ENCODE measurements at regions not wholly inside any gene's neighbourhood (a gene's known extent, or its start where the extent isn't known, plus 50 kb on each side); places are given as distances from the start of the nearest gene placed in this dataset.

DNA sequence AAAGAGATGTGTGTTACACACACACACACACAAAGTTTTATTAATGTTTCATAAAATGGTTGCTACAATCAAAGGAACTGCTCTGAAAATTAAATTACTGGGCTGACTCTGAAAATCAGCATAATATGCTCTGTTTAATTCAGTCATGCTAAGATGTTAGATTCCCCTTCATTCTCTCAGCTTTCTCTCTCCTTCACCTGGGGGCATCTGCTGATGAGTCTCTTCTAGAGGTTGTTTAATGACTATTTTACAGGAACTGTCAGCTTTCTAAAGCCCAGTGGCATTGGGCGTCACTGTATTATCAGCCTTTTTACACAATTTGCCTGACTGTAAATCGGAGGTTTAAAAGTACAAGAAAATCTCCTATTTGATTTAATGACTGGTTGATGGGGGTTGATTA is 559.7 kb upstream of the POU3F2 start:
- peak overlapping the region; percentile 3 for H2AFZ ChIP-seq (replicated peaks)
- no peaks in the 10 kb centered on the region for H3K36me3 Mint-ChIP-seq
- H3K27ac ChIP-seq, result no peak overlapping the region
- no peaks in the 10 kb centered on the region for H3K36me3 ChIP-seq
- H3K4me1 ChIP-seq, result peaks cover 5% of the 10 kb centered on the region
- H3K4me2 ChIP-seq, result no peak overlapping the region
- H3K4me3 Mint-ChIP-seq, result no peak overlapping the region
- no peak overlapping the region for H3K27ac Mint-ChIP-seq
- no peak overlapping the region for H3K9ac ChIP-seq
- TF ChIP-seq EZH2phosphoT487 (IDR thresholded peaks at IDR 0.05) (no peak), CTCF (IDR thresholded peaks at IDR 0.05) (no peak), EZH2 (IDR thresholded peaks at IDR 0.05) (no peak)
- no peaks in the 10 kb centered on the region for H3K27me3 ChIP-seq
- H4K20me1 ChIP-seq (ENCODE audit: low read depth), result no peaks in the 10 kb centered on the region
- H3F3A ChIP-seq (ENCODE audit: low read depth), result no peaks in the 10 kb centered on the region
- H3K9me3 Mint-ChIP-seq, result no peaks in the 10 kb centered on the region
- no peaks in the 10 kb centered on the region for H3K27me3 Mint-ChIP-seq (ENCODE audit: insufficient read depth, low read depth)
- H3K79me2 ChIP-seq (ENCODE audit: low read depth), result no peaks in the 10 kb centered on the region
- H3K9me3 ChIP-seq (ENCODE audit: low read depth), result no peaks in the 10 kb centered on the region
- DNase-seq (ENCODE audit: low spot score), result no peak
- H3K4me1 Mint-ChIP-seq, result peaks cover 4% of the 10 kb centered on the region
- no peak overlapping the region for H3K4me3 ChIP-seq

- Mint-ChIP-seq H3K36me3 (no peaks in the 10 kb centered on the region), H3K4me3 (no peak overlapping the region), H3K4me1 (no peaks in the 10 kb centered on the region), H3K27me3 (ENCODE audit: insufficient read depth, low read depth) (no peaks in the 10 kb centered on the region), H3K9me3 (no peaks in the 10 kb centered on the region), H3K27ac (no peak overlapping the region)
- Histone ChIP-seq H3K4me3 (no peak overlapping the region), H3K4me1 (no peaks in the 10 kb centered on the region), H3K9me3 (ENCODE audit: low read depth) (no peaks in the 10 kb centered on the region), H3K36me3 (no peaks in the 10 kb centered on the region), H3K9ac (no peak overlapping the region), H2AFZ (replicated peaks) (no peak overlapping the region), H4K20me1 (ENCODE audit: low read depth) (no peaks in the 10 kb centered on the region), H3K79me2 (ENCODE audit: low read depth) (no peaks in the 10 kb centered on the region), H3F3A (ENCODE audit: low read depth) (no peaks in the 10 kb centered on the region), H3K27ac (no peak overlapping the region), H3K27me3 (no peaks in the 10 kb centered on the region), H3K4me2 (no peak overlapping the region)
- no peak for DNase-seq (ENCODE audit: low spot score)
- no peak for TF ChIP-seq EZH2phosphoT487 (IDR thresholded peaks at IDR 0.05)
- no peak for TF ChIP-seq EZH2 (IDR thresholded peaks at IDR 0.05)
- TF ChIP-seq CTCF (IDR thresholded peaks at IDR 0.05), result no peak
Measured at GRCh38 chr6:98280492-98280891, 553.9 kb upstream of the POU3F2 start.

DNA sequence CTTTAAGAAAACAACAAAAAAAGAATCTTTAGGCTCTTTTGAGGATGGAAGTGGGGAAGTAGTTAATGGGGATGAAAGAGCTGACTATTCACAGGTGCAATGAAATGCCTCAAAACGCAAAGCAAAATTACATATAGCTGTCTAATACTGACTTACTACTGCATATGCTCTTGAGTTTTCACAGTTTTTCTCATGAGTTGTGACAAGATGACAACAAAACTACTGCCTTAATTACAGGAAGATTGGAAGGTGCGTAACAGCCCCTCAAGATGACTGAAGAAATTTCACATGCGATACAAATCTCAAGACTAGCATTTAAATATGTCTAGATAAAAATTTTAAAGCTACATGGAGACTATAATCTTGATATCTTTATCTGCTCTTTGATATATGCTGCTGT is 547.8 kb upstream of the POU3F2 start:
- Mint-ChIP-seq H3K27ac (no peak overlapping the region), H3K4me3 (no peak overlapping the region), H3K27me3 (ENCODE audit: insufficient read depth, low read depth) (no peaks in the 10 kb centered on the region), H3K4me1 (no peaks in the 10 kb centered on the region), H3K9me3 (peaks cover 8% of the 10 kb centered on the region), H3K36me3 (peaks cover 2% of the 10 kb centered on the region)
- no peaks in the 10 kb centered on the region for H3K9me3 ChIP-seq (ENCODE audit: low read depth)
- no peaks in the 10 kb centered on the region for H3K79me2 ChIP-seq (ENCODE audit: low read depth)
- H3K4me1 ChIP-seq, result no peaks in the 10 kb centered on the region
- H3K4me3 ChIP-seq, result no peak overlapping the region
- H2AFZ ChIP-seq (replicated peaks), result no peak overlapping the region
- H3K27ac ChIP-seq, result no peak overlapping the region
- TF ChIP-seq CTCF (IDR thresholded peaks at IDR 0.05), result no peak
- TF ChIP-seq EZH2 (IDR thresholded peaks at IDR 0.05), result no peak
- TF ChIP-seq EZH2phosphoT487 (IDR thresholded peaks at IDR 0.05), result no peak
- no peaks in the 10 kb centered on the region for H3K27me3 ChIP-seq
- no peak overlapping the region for H3K4me2 ChIP-seq
- no peaks in the 10 kb centered on the region for H4K20me1 ChIP-seq (ENCODE audit: low read depth)
- H3F3A ChIP-seq (ENCODE audit: low read depth), result no peaks in the 10 kb centered on the region
- DNase-seq (ENCODE audit: low spot score), result no peak
- no peaks in the 10 kb centered on the region for H3K36me3 ChIP-seq
- no peak overlapping the region for H3K9ac ChIP-seq

- Histone ChIP-seq H3K9ac (no peak overlapping the region), H3K4me1 (no peaks in the 10 kb centered on the region), H3K4me2 (no peak overlapping the region), H3F3A (ENCODE audit: low read depth) (no peaks in the 10 kb centered on the region), H2AFZ (replicated peaks) (no peak overlapping the region), H3K27ac (no peak overlapping the region), H4K20me1 (ENCODE audit: low read depth) (no peaks in the 10 kb centered on the region), H3K4me3 (no peak overlapping the region), H3K9me3 (ENCODE audit: low read depth) (no peaks in the 10 kb centered on the region), H3K36me3 (no peaks in the 10 kb centered on the region), H3K79me2 (ENCODE audit: low read depth) (no peaks in the 10 kb centered on the region), H3K27me3 (no peaks in the 10 kb centered on the region)
- Mint-ChIP-seq H3K36me3 (peaks cover 2% of the 10 kb centered on the region), H3K27me3 (ENCODE audit: insufficient read depth, low read depth) (no peaks in the 10 kb centered on the region), H3K4me3 (no peak overlapping the region), H3K27ac (no peak overlapping the region), H3K9me3 (peaks cover 10% of the 10 kb centered on the region), H3K4me1 (no peaks in the 10 kb centered on the region)
- no peak for DNase-seq (ENCODE audit: low spot score)
- TF ChIP-seq CTCF (IDR thresholded peaks at IDR 0.05) (no peak), EZH2 (IDR thresholded peaks at IDR 0.05) (no peak), EZH2phosphoT487 (IDR thresholded peaks at IDR 0.05) (no peak)
Measured at GRCh38 chr6:98287876-98288275, 546.5 kb upstream of the POU3F2 start.

All from neural progenitor cell (in vitro differentiated cells).